ENCODE measurements at regions not wholly inside any gene's neighbourhood (a gene's known extent, or its start where the extent isn't known, plus 50 kb on each side); places are given as distances from the start of the nearest gene placed in this dataset.

GRCh38 chr9:80787636-80788035 is 901.7 kb downstream of the TLE1 start:
- no peaks in the 10 kb centered on the region for H3K4me1 Mint-ChIP-seq (ENCODE audit: insufficient read depth, unreplicated experiment)
- TF ChIP-seq CTCF (IDR thresholded peaks at IDR 0.05; ENCODE audit: unreplicated experiment) = no peak
- POLR2A ChIA-PET = no interaction called here
- intact Hi-C loops (cut with micrococcal nuclease) = no loop called here
- H3K27me3 Mint-ChIP-seq (ENCODE audit: insufficient read depth, unreplicated experiment) = no peaks in the 10 kb centered on the region
- no peak overlapping the region for H3K27ac Mint-ChIP-seq (ENCODE audit: low read depth, unreplicated experiment)
- no peaks in the 10 kb centered on the region for H3K36me3 Mint-ChIP-seq (ENCODE audit: insufficient read depth, unreplicated experiment)
- CTCF ChIA-PET = no interaction called here
- no peak overlapping the region for H3K4me3 Mint-ChIP-seq (ENCODE audit: unreplicated experiment)
- no TSS peak for BruUV-seq (replicated peaks)
- no peak for DNase-seq (ENCODE audit: unreplicated experiment)
- H3K9me3 Mint-ChIP-seq (ENCODE audit: unreplicated experiment) = no peaks in the 10 kb centered on the region

GRCh38 chr9:80784647-80785046 is 904.7 kb downstream of the TLE1 start:
- no peak overlapping the region for H3K27ac Mint-ChIP-seq (ENCODE audit: low read depth, unreplicated experiment)
- no peaks in the 10 kb centered on the region for H3K9me3 Mint-ChIP-seq (ENCODE audit: unreplicated experiment)
- no peaks in the 10 kb centered on the region for H3K4me1 Mint-ChIP-seq (ENCODE audit: insufficient read depth, unreplicated experiment)
- no peak for DNase-seq (ENCODE audit: unreplicated experiment)
- no peaks in the 10 kb centered on the region for H3K27me3 Mint-ChIP-seq (ENCODE audit: insufficient read depth, unreplicated experiment)
- no peaks in the 10 kb centered on the region for H3K36me3 Mint-ChIP-seq (ENCODE audit: insufficient read depth, unreplicated experiment)
- BruUV-seq (replicated peaks) = no TSS peak
- TF ChIP-seq CTCF (IDR thresholded peaks at IDR 0.05; ENCODE audit: unreplicated experiment) = no peak
- ChIA-PET CTCF (no interaction called here), POLR2A (no interaction called here)
- no peak overlapping the region for H3K4me3 Mint-ChIP-seq (ENCODE audit: unreplicated experiment)
- intact Hi-C loops (cut with micrococcal nuclease) = no loop called here

DNA sequence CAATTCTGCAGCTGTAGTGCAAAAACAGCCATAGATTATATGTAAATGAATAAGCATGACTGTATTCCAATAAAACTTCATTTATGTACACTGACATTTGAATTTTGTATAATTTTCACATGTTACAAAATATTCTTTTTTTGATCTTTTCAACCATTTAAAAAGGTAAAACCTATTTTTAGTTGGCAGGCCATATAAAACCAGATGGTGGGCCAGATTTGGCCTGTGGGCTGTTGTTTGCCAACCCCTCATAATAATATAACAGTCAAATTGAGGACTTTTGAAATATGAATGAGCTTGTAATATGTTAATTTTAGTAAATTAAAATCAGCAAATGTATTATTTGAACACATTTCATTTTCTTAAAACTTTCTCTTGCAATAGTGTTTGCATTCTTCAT is 913.4 kb downstream of the TLE1 start:
- Mint-ChIP-seq H3K36me3 (ENCODE audit: insufficient read depth, unreplicated experiment) (no peaks in the 10 kb centered on the region), H3K9me3 (ENCODE audit: unreplicated experiment) (no peaks in the 10 kb centered on the region), H3K27ac (ENCODE audit: low read depth, unreplicated experiment) (no peak overlapping the region), H3K4me3 (ENCODE audit: unreplicated experiment) (no peak overlapping the region), H3K4me1 (ENCODE audit: insufficient read depth, unreplicated experiment) (no peaks in the 10 kb centered on the region), H3K27me3 (ENCODE audit: insufficient read depth, unreplicated experiment) (no peaks in the 10 kb centered on the region)
- ChIA-PET POLR2A (no interaction called here), CTCF (no interaction called here)
- no peak for TF ChIP-seq CTCF (IDR thresholded peaks at IDR 0.05; ENCODE audit: unreplicated experiment)
- intact Hi-C loops (cut with micrococcal nuclease) = no loop called here
- DNase-seq (ENCODE audit: unreplicated experiment) = no peak
- no TSS peak for BruUV-seq (replicated peaks)

GRCh38 chr9:80775530-80775929 is 913.8 kb downstream of the TLE1 start:
- DNase-seq (ENCODE audit: unreplicated experiment) = no peak
- Mint-ChIP-seq H3K4me3 (ENCODE audit: unreplicated experiment) (no peak overlapping the region), H3K4me1 (ENCODE audit: insufficient read depth, unreplicated experiment) (no peaks in the 10 kb centered on the region), H3K27ac (ENCODE audit: low read depth, unreplicated experiment) (no peak overlapping the region), H3K27me3 (ENCODE audit: insufficient read depth, unreplicated experiment) (no peaks in the 10 kb centered on the region), H3K9me3 (ENCODE audit: unreplicated experiment) (no peaks in the 10 kb centered on the region), H3K36me3 (ENCODE audit: insufficient read depth, unreplicated experiment) (no peaks in the 10 kb centered on the region)
- intact Hi-C loops (cut with micrococcal nuclease) = no loop called here
- no peak for TF ChIP-seq CTCF (IDR thresholded peaks at IDR 0.05; ENCODE audit: unreplicated experiment)
- no TSS peak for BruUV-seq (replicated peaks)
- ChIA-PET CTCF (no interaction called here), POLR2A (no interaction called here)

Data from MCF 10A (cell line).